Breast epithelium (tissue), 4 donors: ENCODE measurements at regions not wholly inside any gene's neighbourhood (a gene's known extent, or its start where the extent isn't known, plus 50 kb on each side); places are given as distances from the start of the nearest gene placed in this dataset.

Experiments
- DNase-seq, 2 donors: peaks; one replicate each; pipeline ENCODE4 v3.0.0-alpha.2; 2019; ENCODE audit warnings: low spot score in 2 of 2
- H3K27ac ChIP-seq, 2 donors: fragments of 200-600 bp; sonication (generic) in 1 of 2; one replicate each; pipeline ENCODE4 v1.5.1; 2016 to 2019; ENCODE audit warnings: mild to moderate bottlenecking in 1 of 2
- H3K27me3 ChIP-seq, 2 donors: fragments of 200-600 bp; sonication (generic) in 1 of 2; one replicate each; pipeline versions ENCODE4 v1.5.1 to v1.6.0; 2017 to 2019; ENCODE audit warnings: control low read depth in 1 of 2, mild to moderate bottlenecking in 1 of 2
- H3K36me3 ChIP-seq: fragments of 200-600 bp; one replicate; pipeline ENCODE4 v1.5.1; 2019
- H3K4me1 ChIP-seq, 2 donors: fragments of 200-600 bp; sonication (generic); one replicate each; pipeline ENCODE4 v1.5.1; 2016 to 2019; ENCODE audit warnings: control low read depth in 1 of 2
- H3K4me3 ChIP-seq, 3 donors: fragments of 200-600 bp; sonication (generic); 1 replicate in 2 of 3; 2 replicates in 1 of 3; pipeline ENCODE4 v1.5.1; 2016 to 2019; ENCODE audit warnings: mild to moderate bottlenecking in 3 of 3, moderate library complexity in 2 of 3
- H3K9me3 ChIP-seq, 2 donors: fragments of 200-600 bp; sonication (generic) in 1 of 2; one replicate each; pipeline ENCODE4 v1.5.1; 2016 to 2019; ENCODE audit warnings: control low read depth in 1 of 2
- POLR2A ChIP-seq: fragments of 450-650 bp; IDR thresholded peaks from one replicate; pipeline ENCODE4 v1.6.1; 2016; ENCODE audit warnings: antibody characterized with exemption, mild to moderate bottlenecking, moderate library complexity
- POLR2AphosphoS5 ChIP-seq, 3 donors: sonication (generic); formaldehyde crosslinking; IDR thresholded peaks; one replicate each; pipeline ENCODE4 v1.6.1; 2017; ENCODE audit warnings: antibody characterized with exemption in 3 of 3
- intact Hi-C: fragments of 100-400 bp; cut with DNase I; formaldehyde crosslinking; loops from one replicate; pipeline ENCODE4 v1.15.1; 2023; ENCODE audit warnings: low total_unique reads
- TF ChIP-seq, protein P1 (sequence below), 3 donors: fragments of 450-650 bp; IDR thresholded peaks; one replicate each; pipeline ENCODE4 v1.5.1; 2016 to 2017; ENCODE audit warnings: antibody characterized with exemption in 3 of 3, mild to moderate bottlenecking in 3 of 3, moderate library complexity in 3 of 3

DNA sequence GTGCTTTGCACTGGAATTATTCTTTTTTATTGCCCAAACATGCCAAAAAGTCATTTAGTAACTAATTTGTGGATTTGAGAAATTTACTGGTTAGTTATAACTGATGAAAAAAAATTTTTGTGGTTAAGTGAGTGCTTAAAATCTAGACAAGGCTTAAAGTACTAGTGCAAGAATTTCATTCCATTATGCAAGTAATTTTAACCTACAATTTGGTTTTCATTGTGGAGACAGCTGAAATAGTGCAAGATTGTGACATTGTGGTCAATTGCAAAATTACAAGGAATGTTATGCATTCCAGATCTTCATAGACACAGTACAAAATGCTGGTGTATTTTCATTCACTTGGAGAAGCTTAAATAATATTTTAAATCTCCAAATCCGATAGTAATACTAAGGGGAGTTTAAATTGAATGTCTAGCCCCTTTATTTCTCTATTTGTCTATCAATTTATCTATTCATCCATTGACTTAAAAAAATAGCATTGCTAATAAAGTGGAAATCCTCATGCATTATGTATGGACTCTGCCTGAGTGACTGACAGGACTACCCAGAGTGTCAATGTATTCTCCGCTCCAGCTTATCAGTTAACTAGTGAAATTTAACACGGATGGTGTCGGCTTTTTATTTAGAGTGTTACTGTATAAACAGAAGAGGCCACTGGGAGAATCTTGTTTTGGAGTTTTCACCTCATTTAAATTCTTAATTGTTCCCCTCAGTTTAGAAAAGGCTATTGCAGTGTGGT, 125.9 kb downstream of the ALX1 start:
- H3K9me3 ChIP-seq = no peaks in the 10 kb centered on the region
- H3K4me3 ChIP-seq = no peak overlapping the region
- no peak for DNase-seq
- no peaks in the 10 kb centered on the region for H3K4me1 ChIP-seq
- no peak overlapping the region for H3K27ac ChIP-seq
- intact Hi-C loops = no loop called here
- H3K36me3 ChIP-seq = no peaks in the 10 kb centered on the region
- H3K27me3 ChIP-seq = no peaks in the 10 kb centered on the region
- TF ChIP-seq, protein P1, sequence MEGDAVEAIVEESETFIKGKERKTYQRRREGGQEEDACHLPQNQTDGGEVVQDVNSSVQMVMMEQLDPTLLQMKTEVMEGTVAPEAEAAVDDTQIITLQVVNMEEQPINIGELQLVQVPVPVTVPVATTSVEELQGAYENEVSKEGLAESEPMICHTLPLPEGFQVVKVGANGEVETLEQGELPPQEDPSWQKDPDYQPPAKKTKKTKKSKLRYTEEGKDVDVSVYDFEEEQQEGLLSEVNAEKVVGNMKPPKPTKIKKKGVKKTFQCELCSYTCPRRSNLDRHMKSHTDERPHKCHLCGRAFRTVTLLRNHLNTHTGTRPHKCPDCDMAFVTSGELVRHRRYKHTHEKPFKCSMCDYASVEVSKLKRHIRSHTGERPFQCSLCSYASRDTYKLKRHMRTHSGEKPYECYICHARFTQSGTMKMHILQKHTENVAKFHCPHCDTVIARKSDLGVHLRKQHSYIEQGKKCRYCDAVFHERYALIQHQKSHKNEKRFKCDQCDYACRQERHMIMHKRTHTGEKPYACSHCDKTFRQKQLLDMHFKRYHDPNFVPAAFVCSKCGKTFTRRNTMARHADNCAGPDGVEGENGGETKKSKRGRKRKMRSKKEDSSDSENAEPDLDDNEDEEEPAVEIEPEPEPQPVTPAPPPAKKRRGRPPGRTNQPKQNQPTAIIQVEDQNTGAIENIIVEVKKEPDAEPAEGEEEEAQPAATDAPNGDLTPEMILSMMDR (IDR thresholded peaks at IDR 0.05) = no peak
- TF ChIP-seq POLR2AphosphoS5 (IDR thresholded peaks at IDR 0.05) = no peak

GRCh38 chr12:85413266-85413665, 133.2 kb downstream of the ALX1 start:
- Histone ChIP-seq H3K27me3 (no peaks in the 10 kb centered on the region), H3K27ac (no peak overlapping the region), H3K9me3 (no peaks in the 10 kb centered on the region), H3K4me3 (no peak overlapping the region), H3K4me1 (no peaks in the 10 kb centered on the region), H3K36me3 (no peaks in the 10 kb centered on the region)
- no peak for DNase-seq
- intact Hi-C loops = no loop called here
- TF ChIP-seq POLR2A = no peak
- no peak for TF ChIP-seq POLR2AphosphoS5 (IDR thresholded peaks at IDR 0.05)
- TF ChIP-seq, protein P1 (IDR thresholded peaks at IDR 0.05) = no peak

- Histone ChIP-seq H3K36me3 (no peaks in the 10 kb centered on the region), H3K9me3 (no peaks in the 10 kb centered on the region), H3K4me3 (no peak overlapping the region), H3K27me3 (no peaks in the 10 kb centered on the region), H3K27ac (no peak overlapping the region), H3K4me1 (no peaks in the 10 kb centered on the region)
- TF ChIP-seq POLR2AphosphoS5 (IDR thresholded peaks at IDR 0.05) (no peak), POLR2A (no peak)
- TF ChIP-seq, protein P1 (IDR thresholded peaks at IDR 0.05) = no peak
- DNase-seq = no peak
- intact Hi-C loops = no loop called here
These were observed 142.7 kb downstream of the ALX1 start for GRCh38 chr12:85422762-85423161.

- Histone ChIP-seq H3K27me3 (no peaks in the 10 kb centered on the region), H3K9me3 (no peaks in the 10 kb centered on the region), H3K4me3 (no peak overlapping the region), H3K4me1 (no peaks in the 10 kb centered on the region), H3K36me3 (no peaks in the 10 kb centered on the region), H3K27ac (no peak overlapping the region)
- intact Hi-C loops = no loop called here
- no peak for DNase-seq
- TF ChIP-seq, protein P1 (IDR thresholded peaks at IDR 0.05) = no peak
- no peak for TF ChIP-seq POLR2A
- TF ChIP-seq POLR2AphosphoS5 (IDR thresholded peaks at IDR 0.05) = no peak
These were observed 143.9 kb downstream of the ALX1 start for GRCh38 chr12:85423947-85424346.

DNA sequence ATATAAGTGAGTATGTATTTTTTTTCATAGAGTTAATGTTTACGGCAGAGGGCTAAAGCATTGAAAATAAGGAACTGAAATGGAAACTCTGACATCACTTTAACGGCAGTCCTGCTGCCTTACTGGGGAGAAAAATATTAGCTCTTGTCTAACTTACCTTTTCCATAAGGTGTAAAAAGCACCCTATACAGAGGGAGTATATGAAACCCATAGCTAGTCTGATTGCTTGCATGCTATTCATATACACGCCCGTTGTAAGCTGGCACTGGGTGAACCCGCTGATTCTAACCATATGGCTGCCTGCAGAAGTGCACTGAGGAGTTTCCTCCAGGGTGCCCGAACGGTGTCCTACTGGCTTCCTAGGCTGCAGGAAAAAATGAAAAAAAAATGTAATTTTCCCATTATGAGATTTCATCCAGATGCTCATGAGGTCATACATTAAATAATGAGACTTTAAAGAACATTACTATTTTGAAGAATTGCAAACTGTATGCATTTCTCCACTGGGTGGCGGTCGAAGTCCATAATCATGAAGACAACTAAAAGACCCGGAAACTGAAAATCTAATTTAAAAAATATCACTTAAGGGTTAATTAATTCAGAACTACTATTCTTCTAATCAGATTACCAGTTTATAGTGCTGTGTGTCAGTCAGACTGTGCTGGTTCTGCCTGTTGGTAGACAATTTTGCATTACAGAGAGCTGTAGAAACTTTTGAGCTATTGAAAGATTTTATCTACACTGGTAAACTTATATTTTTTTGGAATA, 144.7 kb downstream of the ALX1 start:
- H3K27ac ChIP-seq = no peak overlapping the region
- no peaks in the 10 kb centered on the region for H3K4me1 ChIP-seq
- H3K36me3 ChIP-seq = no peaks in the 10 kb centered on the region
- no peaks in the 10 kb centered on the region for H3K27me3 ChIP-seq
- no peak for TF ChIP-seq POLR2A
- TF ChIP-seq, protein P1 (IDR thresholded peaks at IDR 0.05) = peak in 1 of 3 donors; percentile 29
- H3K9me3 ChIP-seq = no peaks in the 10 kb centered on the region
- no peak overlapping the region for H3K4me3 ChIP-seq
- intact Hi-C loops = no loop called here
- DNase-seq = no peak
